ENCODE measurements at regions not wholly inside any gene's neighbourhood (a gene's known extent, or its start where the extent isn't known, plus 50 kb on each side); places are given as distances from the start of the nearest gene placed in this dataset.
"Not testable (repeated sequence)": the region's sequence is repeated elsewhere in the genome, so short reads cannot be mapped to it uniquely, and the experiment has no call there.

DNA sequence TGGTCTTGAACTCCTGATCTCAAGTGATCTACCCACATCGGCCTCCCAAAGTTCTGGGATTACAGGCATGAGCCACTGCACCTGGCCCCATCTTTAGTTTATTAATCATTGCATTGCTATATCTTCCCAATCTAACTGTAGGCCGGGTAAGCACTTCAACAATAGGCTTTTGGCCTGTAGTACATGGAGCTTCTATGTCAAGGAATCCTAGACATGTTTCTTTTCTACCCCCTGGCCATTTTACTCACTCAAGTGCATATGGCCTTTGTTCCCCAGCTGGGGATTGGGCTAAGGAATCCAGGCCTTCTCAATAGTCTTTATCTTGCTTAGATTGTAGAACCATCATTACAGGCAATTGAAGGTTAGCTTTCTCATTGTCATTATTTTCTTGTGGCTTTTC lies 122.3 kb upstream of the MBNL1 start:
- intact Hi-C loops (cut with DNase I), result no loop called here
- ATAC-seq, result no peak

DNA sequence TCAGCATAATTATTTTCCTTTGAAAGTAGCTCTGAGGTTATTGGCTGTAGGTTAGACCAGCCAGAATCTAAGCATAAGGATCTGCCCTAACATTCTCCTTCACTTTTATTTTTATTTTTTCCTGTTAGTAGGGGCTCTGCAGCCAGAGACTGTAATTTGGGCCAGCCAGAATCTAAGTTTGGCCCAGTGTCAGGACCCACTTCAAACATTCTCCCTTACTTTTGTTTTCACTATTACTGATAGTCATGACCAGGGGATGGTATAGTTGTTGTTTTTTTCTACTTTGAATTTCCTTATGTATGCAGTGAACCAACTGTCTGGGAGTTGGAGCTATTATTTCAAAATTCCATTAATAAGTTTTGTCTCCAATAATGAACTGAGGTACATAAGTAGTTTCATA lies 121.0 kb upstream of the MBNL1 start:
- no peaks in the 10 kb centered on the region for H3K4me1 ChIP-seq
- no peak for ATAC-seq
- no peak for DNase-seq
- H3K36me3 ChIP-seq, result no peaks in the 10 kb centered on the region
- H3K4me3 ChIP-seq, result no peak overlapping the region
- H3K9me3 ChIP-seq, result no peaks in the 10 kb centered on the region
- TF ChIP-seq, protein P1, sequence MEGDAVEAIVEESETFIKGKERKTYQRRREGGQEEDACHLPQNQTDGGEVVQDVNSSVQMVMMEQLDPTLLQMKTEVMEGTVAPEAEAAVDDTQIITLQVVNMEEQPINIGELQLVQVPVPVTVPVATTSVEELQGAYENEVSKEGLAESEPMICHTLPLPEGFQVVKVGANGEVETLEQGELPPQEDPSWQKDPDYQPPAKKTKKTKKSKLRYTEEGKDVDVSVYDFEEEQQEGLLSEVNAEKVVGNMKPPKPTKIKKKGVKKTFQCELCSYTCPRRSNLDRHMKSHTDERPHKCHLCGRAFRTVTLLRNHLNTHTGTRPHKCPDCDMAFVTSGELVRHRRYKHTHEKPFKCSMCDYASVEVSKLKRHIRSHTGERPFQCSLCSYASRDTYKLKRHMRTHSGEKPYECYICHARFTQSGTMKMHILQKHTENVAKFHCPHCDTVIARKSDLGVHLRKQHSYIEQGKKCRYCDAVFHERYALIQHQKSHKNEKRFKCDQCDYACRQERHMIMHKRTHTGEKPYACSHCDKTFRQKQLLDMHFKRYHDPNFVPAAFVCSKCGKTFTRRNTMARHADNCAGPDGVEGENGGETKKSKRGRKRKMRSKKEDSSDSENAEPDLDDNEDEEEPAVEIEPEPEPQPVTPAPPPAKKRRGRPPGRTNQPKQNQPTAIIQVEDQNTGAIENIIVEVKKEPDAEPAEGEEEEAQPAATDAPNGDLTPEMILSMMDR (IDR thresholded peaks at IDR 0.05), result no peak
- no peaks in the 10 kb centered on the region for H3K27me3 ChIP-seq (ENCODE audit: low read depth)
- intact Hi-C loops (cut with DNase I), result no loop called here
- H3K27ac ChIP-seq, result no peak overlapping the region

More for the DNA sequence above, 122.3 kb upstream of the MBNL1 start:
- Histone ChIP-seq H3K4me1 (no peaks in the 10 kb centered on the region), H3K9me3 (no peaks in the 10 kb centered on the region), H3K4me3 (no peak overlapping the region), H3K36me3 (no peaks in the 10 kb centered on the region), H3K27ac (no peak overlapping the region), H3K27me3 (ENCODE audit: low read depth) (no peaks in the 10 kb centered on the region)
- DNase-seq, result no peak
- TF ChIP-seq, protein P1 (IDR thresholded peaks at IDR 0.05), result no peak

DNA sequence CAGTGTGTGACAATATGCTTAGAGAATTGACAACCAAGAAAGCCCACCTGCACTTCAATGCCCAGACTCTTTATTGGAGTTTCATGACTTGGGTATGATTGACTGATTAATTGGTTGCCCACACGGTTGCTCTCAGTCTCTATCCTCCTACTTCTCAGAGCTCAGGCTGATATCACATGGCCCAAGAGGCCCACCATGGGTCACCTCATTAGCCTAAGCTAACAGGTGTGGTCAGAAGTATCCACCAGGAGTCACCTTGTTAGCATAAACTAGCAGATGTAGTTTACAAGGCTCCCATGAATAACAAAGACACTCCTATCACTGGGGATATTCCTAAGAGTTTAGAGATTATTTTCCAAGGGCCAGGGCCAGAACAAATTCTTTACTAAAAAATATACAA lies 120.2 kb upstream of the MBNL1 start:
- DNase-seq (no peak), ATAC-seq (no peak)
- no peaks in the 10 kb centered on the region for H3K4me1 ChIP-seq
- intact Hi-C loops (cut with DNase I), result no loop called here
- no peaks in the 10 kb centered on the region for H3K36me3 ChIP-seq
- TF ChIP-seq, protein P1 (IDR thresholded peaks at IDR 0.05), result no peak
- no peaks in the 10 kb centered on the region for H3K9me3 ChIP-seq
- H3K27ac ChIP-seq, result no peak overlapping the region
- no peaks in the 10 kb centered on the region for H3K27me3 ChIP-seq (ENCODE audit: low read depth)
- H3K4me3 ChIP-seq, result no peak overlapping the region

DNA sequence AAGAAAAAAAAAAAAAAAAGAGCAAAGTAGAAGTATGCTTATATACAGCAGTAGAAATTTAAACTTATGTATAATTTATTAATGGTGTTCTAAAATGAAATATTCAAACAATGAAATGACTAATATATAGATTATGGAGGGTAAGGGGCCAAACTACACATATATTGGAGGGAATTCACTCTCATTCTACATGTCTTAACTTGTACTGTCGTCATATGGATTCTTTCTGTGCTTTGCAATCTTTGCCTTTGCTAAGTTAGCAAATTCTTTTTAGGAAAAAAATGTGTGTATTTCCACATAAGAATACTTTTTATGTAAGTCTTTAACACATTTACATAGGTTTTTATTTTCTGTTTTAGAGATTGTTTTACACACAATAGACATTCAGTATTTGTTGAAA lies 118.9 kb upstream of the MBNL1 start:
- no peak overlapping the region for H3K27ac ChIP-seq
- H3K27me3 ChIP-seq (ENCODE audit: low read depth), result no peaks in the 10 kb centered on the region
- H3K4me3 ChIP-seq, result no peak overlapping the region
- TF ChIP-seq, protein P1 (IDR thresholded peaks at IDR 0.05), result no peak
- no peaks in the 10 kb centered on the region for H3K36me3 ChIP-seq
- H3K9me3 ChIP-seq, result no peaks in the 10 kb centered on the region
- no peaks in the 10 kb centered on the region for H3K4me1 ChIP-seq
- intact Hi-C loops (cut with DNase I), result no loop called here
- DNase-seq (no peak), ATAC-seq (no peak)

DNA sequence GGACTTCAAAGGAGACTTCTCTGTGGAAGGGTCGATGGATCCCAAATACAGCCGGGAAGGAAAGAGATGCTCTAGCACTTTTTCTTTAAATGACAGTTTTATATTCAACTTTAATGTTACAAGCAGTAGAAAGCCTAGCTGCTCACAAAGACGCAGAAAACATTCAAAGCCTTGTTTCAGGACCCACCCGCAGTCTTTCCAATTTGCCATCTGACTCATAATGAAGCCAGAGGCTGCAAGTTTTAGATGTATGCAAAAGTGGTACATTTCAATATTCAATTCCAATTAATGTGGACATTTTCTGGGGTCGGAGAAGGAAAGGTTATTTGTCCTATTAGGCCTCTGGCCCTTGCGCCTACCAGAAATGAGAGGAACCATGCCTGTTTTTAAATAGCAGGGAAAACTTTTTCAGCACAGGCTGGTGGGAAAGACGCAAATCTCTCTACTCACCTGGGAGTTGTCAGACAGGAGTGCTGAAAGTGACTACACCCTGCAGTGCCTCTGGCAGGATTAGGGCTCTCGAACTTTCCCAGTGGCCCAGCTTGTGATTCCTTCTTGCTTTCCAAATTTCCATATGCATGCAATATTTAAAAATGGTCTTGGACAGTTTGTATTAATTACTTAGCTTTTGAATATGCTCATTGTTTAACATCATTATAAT lies 117.4 kb upstream of the MBNL1 start:
- no peaks in the 10 kb centered on the region for H3K9me3 ChIP-seq
- ATAC-seq (no peak), DNase-seq (no peak)
- intact Hi-C loops (cut with DNase I), result no loop called here
- no peak overlapping the region for H3K27ac ChIP-seq
- no peaks in the 10 kb centered on the region for H3K4me1 ChIP-seq
- H3K27me3 ChIP-seq (ENCODE audit: low read depth), result no peaks in the 10 kb centered on the region
- TF ChIP-seq, protein P1 (IDR thresholded peaks at IDR 0.05), result no peak
- H3K4me3 ChIP-seq, result no peak overlapping the region
- no peaks in the 10 kb centered on the region for H3K36me3 ChIP-seq

DNA sequence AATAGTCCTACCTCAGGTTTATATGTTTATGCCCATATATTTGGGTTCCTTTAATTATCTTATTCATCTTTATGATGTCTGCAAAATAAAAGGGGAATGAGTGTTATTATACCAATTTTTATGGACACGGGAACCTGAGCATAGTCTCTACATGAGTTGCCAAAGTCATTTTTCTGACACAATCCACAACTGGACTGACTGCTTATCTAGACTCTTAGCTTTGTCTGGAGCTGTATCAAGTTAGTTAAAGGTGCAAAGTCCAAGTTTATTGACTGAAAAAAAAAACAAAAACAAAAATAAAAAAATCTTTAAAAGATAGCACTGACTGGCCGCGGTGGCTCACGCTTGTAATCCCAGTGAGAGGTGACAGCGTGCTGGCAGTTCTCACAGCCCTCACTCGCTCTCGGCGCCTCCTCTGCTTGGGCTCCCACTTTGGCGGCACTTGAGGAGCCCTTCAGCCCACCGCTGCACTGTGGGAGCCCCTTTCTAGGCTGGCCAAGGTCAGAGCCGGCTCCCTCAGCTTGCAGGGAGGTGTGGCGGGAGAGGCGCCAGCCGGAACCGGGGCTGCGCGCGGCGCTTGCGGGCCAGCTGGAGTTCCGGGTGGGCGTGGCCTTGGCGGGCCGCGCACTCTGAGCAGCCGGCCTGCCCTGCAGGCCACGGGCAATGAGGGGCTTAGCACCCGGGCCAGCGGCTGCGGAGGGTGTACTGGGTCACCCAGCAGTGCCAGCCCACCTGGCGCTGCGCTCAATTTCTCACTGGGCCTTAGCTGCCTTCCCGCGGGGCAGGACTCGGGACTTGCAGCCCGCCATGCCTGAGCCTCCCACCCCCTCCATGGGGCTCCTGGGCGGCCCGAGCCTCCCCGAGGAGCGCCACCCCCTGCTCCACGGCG lies 116.6 kb upstream of the MBNL1 start:
- H3K27me3 ChIP-seq (ENCODE audit: low read depth); H3K4me3 ChIP-seq; intact Hi-C loops (cut with DNase I); ATAC-seq; DNase-seq; H3K9me3 ChIP-seq; H3K27ac ChIP-seq; H3K36me3 ChIP-seq; H3K4me1 ChIP-seq: not testable (repeated sequence)

DNA sequence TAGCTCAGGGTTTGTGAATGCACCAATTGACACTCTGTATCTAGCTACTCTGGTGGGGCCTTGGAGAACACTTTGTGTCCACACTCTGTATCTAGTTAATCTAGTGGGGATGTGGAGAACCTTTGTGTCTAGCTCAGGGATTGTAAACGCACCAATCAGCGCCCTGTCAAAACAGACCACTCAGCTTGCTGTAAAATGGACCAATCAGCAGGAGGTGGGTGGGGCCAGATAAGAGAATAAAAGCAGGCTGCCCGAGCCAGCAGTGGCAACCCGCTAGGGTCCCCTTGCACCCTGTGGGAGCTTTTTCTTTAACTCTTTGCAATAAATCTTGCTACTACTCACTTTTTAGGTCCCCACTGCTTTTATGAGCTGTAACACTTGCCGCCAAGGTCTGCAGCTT lies 115.6 kb upstream of the MBNL1 start:
- H3K27ac ChIP-seq; H3K4me1 ChIP-seq; H3K27me3 ChIP-seq (ENCODE audit: low read depth); H3K36me3 ChIP-seq; ATAC-seq; H3K4me3 ChIP-seq; intact Hi-C loops (cut with DNase I); H3K9me3 ChIP-seq; DNase-seq: not testable (repeated sequence)

Data from lower lobe of right lung (tissue), 2 donors.